HG02588 (cell line): ENCODE measurements at regions not wholly inside any gene's neighbourhood (a gene's known extent, or its start where the extent isn't known, plus 50 kb on each side); places are given as distances from the start of the nearest gene placed in this dataset.

ENCODE experiments used
- ATAC-seq: cut with Tn5 transposase; IDR thresholded peaks from one replicate; pipeline ENCODE4 v1.9.1; 2021; ENCODE audit warnings: mild to moderate bottlenecking, moderate library complexity; ENCODE audit not compliant: unreplicated experiment

- ATAC-seq: no peak
Observed at GRCh38 chr14:100673085-100673806, 53.4 kb upstream of the DLK1 start.

GRCh38 chr14:100673807-100674154, 52.9 kb upstream of the DLK1 start:
- no peak for ATAC-seq

GRCh38 chr14:100674428-100674827, 52.3 kb upstream of the DLK1 start:
- no peak for ATAC-seq

DNA sequence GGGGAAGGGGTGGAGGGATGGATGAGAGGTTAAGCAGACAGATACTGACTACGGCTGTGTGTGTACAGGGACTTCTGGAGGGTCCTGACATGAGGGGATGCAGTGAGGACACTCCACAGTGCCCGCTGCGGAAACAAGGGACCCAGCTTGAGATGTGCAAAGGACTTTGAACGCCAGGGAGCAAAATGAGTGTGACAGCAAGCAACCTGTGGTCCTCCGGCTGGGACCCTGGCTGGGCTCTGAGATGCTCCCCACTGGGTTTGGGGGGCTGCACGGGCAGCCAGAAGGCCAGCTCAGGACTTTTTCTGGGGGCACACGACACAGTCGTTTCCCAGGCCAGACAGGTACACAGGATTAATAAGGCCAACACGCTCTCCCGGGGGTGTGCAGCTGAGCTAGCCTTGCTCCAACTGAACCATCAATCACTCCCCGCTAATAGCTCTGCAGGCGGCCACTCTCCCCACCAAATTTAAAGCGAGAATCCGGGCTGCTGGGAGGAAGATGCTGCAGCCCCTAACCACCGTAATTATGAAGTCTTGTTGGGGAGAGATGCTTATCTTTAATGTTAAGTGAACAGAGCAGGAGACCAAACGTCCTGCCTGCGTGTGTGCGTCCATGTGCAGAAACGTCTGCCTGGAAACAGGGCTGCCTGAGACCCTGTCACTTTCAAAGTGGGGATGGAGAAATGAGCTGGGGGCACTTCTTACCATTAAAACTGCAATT, 51.6 kb upstream of the DLK1 start:
- ATAC-seq: no peak

DNA sequence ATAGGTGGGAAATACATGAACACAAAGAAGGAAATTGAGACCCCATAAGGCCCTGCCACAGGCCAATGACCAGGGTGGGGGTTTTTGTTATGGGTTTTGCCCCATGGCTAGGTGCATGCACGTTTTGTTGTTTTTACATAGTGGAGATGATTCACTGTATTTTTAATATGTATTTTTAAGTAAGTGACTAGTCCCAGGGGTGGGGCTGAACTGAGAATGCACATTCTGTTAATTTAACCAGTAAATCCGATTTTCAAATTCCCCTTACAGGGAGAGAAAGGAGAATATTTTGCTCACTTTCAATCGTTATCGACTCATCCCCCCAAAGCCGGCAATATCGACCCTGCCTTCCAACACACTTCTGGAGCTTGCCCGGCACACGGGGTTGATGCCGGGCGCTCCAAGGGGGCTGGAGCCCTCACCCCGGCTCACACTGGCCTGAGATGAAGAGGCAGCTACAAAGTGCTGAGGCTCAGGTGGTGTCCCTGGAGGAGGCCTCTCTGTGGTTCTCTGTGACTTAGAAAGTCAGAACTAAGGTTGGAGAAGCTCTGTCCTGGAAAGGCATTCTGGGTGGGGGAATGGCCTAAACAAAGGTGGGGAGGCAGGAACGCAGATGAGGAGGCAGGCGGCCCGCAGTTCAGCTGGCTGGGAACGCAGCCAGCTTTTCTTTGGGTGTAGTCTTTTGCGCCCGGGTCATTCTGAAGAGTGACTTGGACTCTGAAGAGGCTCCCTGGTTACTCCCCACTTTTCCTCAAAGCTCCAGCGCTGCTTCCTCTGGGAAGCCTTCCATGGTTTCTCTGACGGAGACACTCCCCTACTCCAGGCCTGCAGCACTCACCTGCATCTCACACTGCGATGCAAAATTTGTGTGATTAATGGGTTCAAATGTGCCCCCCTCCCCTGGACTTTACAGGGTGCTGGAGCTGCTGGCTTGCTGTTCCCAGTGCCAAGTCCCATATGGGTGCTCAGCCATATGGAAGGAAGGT, 50.7 kb upstream of the DLK1 start:
- no peak for ATAC-seq
